ENCODE measurements at regions not wholly inside any gene's neighbourhood (a gene's known extent, or its start where the extent isn't known, plus 50 kb on each side); places are given as distances from the start of the nearest gene placed in this dataset.

GRCh38 chr20:12695937-12696336 is 312.8 kb upstream of the SPTLC3 start:
- Histone ChIP-seq H3K4ac (replicated peaks; ENCODE audit: insufficient read length, low read depth, low read length) (no peak overlapping the region), H3K56ac (replicated peaks; ENCODE audit: insufficient read length, low read depth, low read length) (no peak overlapping the region), H3K23me2 (ENCODE audit: low read depth, low read length) (no peaks in the 10 kb centered on the region), H4K8ac (ENCODE audit: extremely low read depth, insufficient read depth, low read length) (no peak overlapping the region), H2BK20ac (ENCODE audit: low read length) (no peak overlapping the region), H2AFZ (ENCODE audit: low read length) (no peak overlapping the region), H3K79me1 (ENCODE audit: low read depth, low read length) (no peaks in the 10 kb centered on the region), H2BK5ac (ENCODE audit: low read depth, low read length) (no peak overlapping the region), H3K9ac (replicated peaks in 1 of 4; ENCODE audit: extremely low read depth in 1 of 4, low read depth in 3 of 4, low read length in 3 of 4) (no peak overlapping the region), H3K27me3 (replicated peaks in 1 of 4; ENCODE audit: control insufficient read depth in 3 of 4, extremely low read depth in 1 of 4, insufficient read depth in 3 of 4, low read length in 3 of 4) (no peaks in the 10 kb centered on the region), H3K36me3 (ENCODE audit: control insufficient read depth in 2 of 4, insufficient read depth in 4 of 4, low read length in 3 of 4) (no peaks in the 10 kb centered on the region; a peak in 1 of 8 replicates), H3K4me1 (replicated peaks in 1 of 4; ENCODE audit: control insufficient read depth in 3 of 4, insufficient read depth in 4 of 4, low read length in 3 of 4) (peaks cover 0 to 3% (median under 1%) of the 10 kb centered on the region in 4 experiments; a peak in 2 of 7 replicates), H4K20me1 (replicated peaks in 1 of 2; ENCODE audit: control insufficient read depth in 1 of 2, insufficient read depth in 2 of 2, low read length in 2 of 2) (no peaks in the 10 kb centered on the region), H2BK15ac (ENCODE audit: low read length) (no peak overlapping the region; the same call in 1 of the 2 replicates), H3K14ac (ENCODE audit: insufficient read length) (no peak overlapping the region), H4K91ac (replicated peaks; ENCODE audit: insufficient read length, low read length) (no peak overlapping the region), H3K4me2 (ENCODE audit: insufficient read depth in 1 of 2, low read depth in 2 of 2, low read length in 2 of 2) (no peak overlapping the region), H3K18ac (ENCODE audit: extremely low read depth, low read length) (no peak overlapping the region), H3K27ac (ENCODE audit: low read depth, low read length) (no peak overlapping the region), H3K23ac (ENCODE audit: insufficient read length) (no peak overlapping the region), H3K79me2 (ENCODE audit: control insufficient read depth in 1 of 2, insufficient read depth in 2 of 2, low read length in 2 of 2) (no peaks in the 10 kb centered on the region), H2BK120ac (replicated peaks; ENCODE audit: low read depth, low read length) (no peak overlapping the region), H2AK5ac (ENCODE audit: low read depth, low read length) (no peak overlapping the region), H3K9me3 (ENCODE audit: insufficient read depth in 2 of 2, low read depth in 1 of 2, low read length in 1 of 2) (no peaks in the 10 kb centered on the region), H2BK12ac (ENCODE audit: low read depth, low read length) (no peak overlapping the region; the same call in 1 of the 2 replicates), H3K4me3 (ENCODE audit: extremely low read depth in 1 of 4, insufficient read depth in 2 of 4, low read depth in 3 of 4, low read length in 4 of 4) (no peak overlapping the region), H4K5ac (ENCODE audit: insufficient read length, low read depth, low read length) (no peak overlapping the region)
- CTCF ChIA-PET (ENCODE audit: partially characterized antibody) = interaction anchor here (0.7 to 2.4 kb wide), 7 partner anchors 12 to 723 kb away, joined by 3 to 13 read pairs (median 4); no protein-coding TSS in a partner anchor
- POLR2A ChIA-PET (ENCODE audit: partially characterized antibody) = interaction anchor here (0.7 kb wide), 1 partner anchor 11 kb away, joined by 3 read pairs; no protein-coding TSS in a partner anchor
- TF ChIP-seq RAD21 (IDR thresholded peaks at IDR 0.05 in 1 of 2, conservative IDR thresholded peaks at IDR 0.05 in 1 of 2; ENCODE audit: low read depth in 2 of 2, low read length in 2 of 2) = peak; percentile 26 to 48; a peak in 3 of 4 replicates
- no peak for TF ChIP-seq NRF1 (IDR thresholded peaks at IDR 0.05; ENCODE audit: low read depth, low read length)
- TF ChIP-seq CTCF (IDR thresholded peaks at IDR 0.05; ENCODE audit: control extremely low read depth in 1 of 3, insufficient read depth in 1 of 3, low read depth in 1 of 3, low read length in 3 of 3) = peak; percentile 24 to 56 (median 31); a peak in 3 of 4 replicates
- no peak for DNase-seq (ENCODE audit: low read depth in 1 of 2, low spot score in 2 of 2)
- no peak for FAIRE-seq
- 86% methylated on average over 3 of the region's 3 CpGs; no CpG with 5 or more reads in 1 of the 2 experiments for WGBS, 2 experiments (ENCODE audit: extremely low coverage in 1 of 2, insufficient coverage in 1 of 2, insufficient read length in 1 of 2, insufficient replicate concordance in 2 of 2, low coverage in 1 of 2, low lambda C conversion rate in 2 of 2, missing lambda C conversion rate in 1 of 2)

Data from H1 (cell line).